ENCODE measurements at regions not wholly inside any gene's neighbourhood (a gene's known extent, or its start where the extent isn't known, plus 50 kb on each side); places are given as distances from the start of the nearest gene placed in this dataset.

- TF ChIP-seq CTCF (IDR thresholded peaks at IDR 0.05; ENCODE audit: insufficient read depth, low read depth, low read length) = no peak
- no peak for TF ChIP-seq EZH2 (IDR thresholded peaks at IDR 0.05; ENCODE audit: insufficient read depth, low read length)
Observed at GRCh38 chr15:26222781-26223180, 359.7 kb upstream of the ATP10A start.

Data from astrocyte (in vitro differentiated cells and primary cell).